NCI-H69 (cell line): ENCODE measurements at regions not wholly inside any gene's neighbourhood (a gene's known extent, or its start where the extent isn't known, plus 50 kb on each side); places are given as distances from the start of the nearest gene placed in this dataset.

Experiments
- DNase-seq: peaks from one replicate; lab custom pipeline; 2025; lab: John Stamatoyannopoulos, UW

DNA sequence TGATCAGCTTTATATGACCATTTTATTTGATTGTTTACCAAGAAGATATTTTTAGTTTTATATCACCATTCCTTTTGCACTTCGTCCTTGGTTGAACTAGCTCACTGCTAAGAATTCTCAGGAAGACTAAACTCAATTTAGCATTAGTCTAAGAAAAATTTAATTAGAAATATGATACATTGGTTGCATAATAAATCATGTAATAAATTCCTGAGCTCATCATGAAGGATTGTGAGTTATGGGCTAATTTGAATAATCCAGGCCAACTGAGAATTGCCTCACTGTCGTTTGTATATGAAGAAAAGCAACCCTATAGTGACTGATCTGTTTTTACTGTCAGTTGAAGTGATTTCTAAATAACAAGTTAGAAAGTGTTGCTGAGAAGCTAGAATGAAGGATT, 725.5 kb downstream of the DNAJB9 start:
- no peak for DNase-seq

DNA sequence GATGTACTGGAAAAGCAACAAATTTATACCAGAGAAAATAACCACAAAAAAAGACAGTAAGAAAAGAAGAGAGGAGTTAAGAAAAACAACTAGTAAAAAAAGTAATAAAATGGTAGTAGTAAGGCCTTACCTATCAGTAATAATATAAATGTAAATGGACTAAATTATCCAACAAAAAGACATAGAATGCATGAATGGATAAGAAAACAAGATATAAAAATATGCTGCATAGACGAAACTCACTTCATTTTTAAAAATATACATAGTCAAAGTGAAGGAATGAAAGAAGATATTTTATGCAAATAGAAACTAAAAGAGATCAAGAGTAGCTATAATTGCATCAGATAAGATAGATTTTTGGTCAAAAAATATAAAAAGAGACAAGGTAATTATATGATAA, 739.1 kb downstream of the DNAJB9 start:
- no peak for DNase-seq

DNA sequence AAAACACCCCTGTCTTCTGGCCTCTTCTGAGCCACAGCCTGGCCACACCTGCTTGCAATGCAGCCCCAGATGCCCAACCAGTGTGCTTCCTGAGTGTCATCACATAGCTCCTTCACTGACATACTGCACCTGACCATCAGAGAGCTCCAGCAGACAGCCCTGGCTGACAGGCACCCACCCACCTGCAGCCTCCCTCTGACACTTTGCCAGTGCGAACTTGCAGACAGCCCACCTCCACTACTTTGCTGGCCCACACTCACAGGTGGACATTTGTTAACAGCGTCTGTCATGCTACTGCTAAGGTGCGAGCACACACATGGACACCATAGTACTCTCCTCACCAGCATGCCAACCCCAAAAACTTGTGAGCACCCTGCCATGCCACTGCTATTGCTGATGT, 740.1 kb downstream of the DNAJB9 start:
- DNase-seq: no peak

DNA sequence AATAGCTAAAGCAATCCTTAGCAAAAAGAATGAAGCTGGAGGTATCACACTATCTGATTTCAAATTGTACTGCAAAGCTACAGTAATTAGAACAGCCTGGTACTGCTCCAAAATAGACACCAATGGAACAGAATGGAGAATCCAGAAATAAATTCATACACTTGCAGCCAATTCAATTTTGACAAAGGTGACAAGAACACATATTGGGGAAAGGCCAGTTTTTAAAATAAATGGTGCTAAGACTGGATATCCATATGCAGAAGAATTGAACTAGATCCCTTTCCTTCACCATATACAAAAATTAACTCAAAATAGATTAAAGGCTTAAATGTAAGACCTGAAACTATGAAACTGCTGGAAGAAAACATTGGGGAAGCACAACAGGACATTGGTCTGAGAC, 748.5 kb downstream of the DNAJB9 start:
- DNase-seq: no peak

DNA sequence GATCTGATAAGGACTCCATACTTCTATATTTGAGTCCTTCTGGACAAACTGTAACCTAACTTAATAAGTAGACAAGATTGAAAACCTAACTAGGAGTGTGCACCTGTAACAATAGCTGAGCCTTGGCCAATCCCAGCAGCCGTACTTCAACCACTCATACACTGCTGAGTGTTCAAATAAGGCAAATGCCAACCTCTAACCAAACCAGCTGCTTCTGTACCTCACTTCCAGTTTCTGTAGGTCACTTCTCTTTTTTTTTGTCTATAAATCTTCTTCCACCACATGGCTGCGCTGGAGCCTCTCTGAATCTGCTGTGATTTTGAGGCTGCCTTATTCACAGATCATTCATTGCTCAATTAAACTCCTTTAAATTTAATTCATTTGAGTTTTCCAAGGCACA, 753.2 kb downstream of the DNAJB9 start:
- no peak for DNase-seq

DNA sequence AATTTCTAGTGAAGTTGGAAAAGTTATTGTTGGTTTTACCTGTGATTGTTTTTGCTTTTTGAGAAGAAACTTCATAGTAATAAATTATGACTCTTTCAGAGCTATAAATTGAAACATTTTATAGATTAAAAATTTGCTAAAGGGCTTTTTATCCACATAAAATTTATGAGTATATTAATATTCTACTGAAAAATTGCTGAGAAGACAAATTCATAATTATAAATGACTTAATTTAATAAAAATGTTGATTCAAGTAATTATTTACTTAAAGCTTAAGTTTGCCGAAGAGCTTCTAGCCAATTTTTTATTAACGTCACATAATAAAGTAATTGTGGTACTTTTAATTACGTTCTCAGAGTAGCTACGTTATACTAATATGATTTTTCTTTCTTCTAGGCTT, 761.7 kb downstream of the DNAJB9 start:
- DNase-seq: no peak

DNA sequence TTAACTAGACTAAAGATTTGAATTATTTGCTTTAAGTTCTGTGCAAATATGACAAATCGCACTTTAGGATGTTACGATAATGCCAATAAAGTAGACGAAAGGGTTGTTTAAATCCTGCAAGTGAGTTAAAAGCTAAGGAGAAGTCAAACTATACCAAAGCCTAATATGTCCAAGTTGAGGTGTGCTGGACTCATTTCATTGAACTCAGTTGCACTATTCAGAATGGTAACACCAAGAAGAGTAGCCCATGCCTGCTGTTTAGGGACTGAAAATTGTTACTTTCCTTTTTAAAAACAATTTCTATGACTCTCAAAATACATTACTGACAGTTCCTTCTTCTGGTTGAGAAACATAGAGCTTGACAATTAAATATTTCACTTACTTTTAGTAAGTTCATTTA, 766.3 kb downstream of the DNAJB9 start:
- no peak for DNase-seq

DNA sequence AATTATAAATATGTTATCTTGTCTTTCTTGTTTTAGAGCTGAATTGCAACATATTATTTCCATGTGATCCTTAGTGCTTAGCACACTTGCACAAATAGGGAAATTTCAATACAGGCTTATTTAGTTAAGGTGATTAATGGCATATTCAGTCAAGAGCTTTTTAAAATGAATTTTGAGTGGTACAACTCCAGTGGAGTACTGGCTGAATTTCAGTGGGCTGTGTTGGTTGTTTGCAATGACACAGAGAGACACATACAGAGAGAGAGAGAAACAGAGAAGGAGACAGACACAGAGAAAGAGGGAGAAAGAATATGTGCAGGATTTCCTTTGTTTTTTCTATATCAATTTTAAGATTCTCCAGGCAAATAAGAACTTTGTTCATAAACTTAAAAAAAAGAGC, 766.9 kb downstream of the DNAJB9 start:
- DNase-seq: no peak

DNA sequence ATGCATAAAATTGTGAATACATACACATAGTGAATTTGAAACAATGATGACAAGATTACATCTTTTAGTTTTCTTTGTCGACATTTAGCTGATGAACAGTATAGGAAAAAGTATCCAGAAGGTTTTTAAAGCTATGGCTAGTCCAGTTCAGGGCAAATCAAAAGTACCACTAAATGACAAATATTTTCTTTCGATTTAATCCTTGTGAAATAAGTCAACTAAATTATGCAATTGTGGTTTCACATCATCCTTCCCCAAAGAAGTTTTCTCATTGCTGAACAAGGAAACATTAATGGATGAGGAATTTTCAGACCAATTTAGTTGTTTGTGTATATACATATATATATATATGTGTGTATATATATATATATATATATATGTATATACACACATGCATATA, 774.0 kb downstream of the DNAJB9 start:
- no peak for DNase-seq

DNA sequence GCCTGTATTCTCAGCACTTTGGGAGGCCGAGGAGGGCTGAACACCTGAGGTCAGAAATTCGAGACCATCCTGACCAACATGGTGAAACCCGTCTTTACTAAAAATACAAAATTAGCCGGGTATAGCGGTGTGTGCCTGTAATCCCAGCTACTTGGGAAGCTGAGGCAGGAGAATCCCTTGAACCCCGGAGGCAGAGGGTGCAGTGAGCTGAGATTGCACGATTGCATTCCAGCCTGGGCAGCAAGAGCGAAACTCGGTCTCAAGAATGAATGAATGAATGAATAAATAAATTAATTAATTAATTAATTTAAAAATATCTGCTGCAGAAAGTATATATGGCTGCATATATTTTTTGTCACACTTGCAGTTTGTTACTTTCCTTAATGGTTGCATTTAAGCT, 781.8 kb downstream of the DNAJB9 start:
- DNase-seq: no peak

DNA sequence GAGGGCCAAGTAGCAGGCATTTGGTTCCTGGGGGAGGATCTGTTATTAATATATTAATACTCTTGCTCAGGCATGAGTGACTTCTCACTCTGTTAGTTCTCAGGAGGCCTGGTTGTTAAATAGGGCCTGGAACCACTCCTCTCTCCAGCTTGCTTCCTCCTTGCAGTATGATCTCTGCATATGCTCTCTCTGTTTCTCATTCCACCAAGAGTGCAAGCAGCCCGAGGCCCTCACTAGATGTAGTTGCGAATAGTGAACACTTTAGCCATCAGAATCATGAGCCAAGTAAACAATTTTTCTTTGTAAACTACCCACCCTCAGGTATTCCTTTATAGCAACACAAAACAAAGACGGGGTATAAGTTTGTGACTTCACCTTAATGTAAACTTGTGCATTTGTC, 784.3 kb downstream of the DNAJB9 start:
- DNase-seq: no peak

DNA sequence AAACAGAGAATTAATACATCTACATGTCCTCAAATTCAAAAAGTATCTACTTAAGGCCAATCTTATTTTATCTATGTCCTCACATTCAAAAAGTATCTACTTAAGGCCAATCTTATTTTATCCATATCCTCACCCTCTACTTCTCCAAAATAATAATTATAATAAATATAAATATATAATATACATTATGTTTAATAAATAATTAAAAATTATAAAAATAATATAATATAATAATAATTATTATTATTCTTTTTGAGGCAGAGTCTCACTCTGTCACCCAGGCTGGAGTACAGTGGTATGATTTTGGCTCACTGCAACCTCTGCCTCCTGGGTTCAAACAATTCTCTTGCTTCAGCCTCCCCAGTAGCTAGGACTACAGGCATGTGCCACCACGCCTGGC, 784.9 kb downstream of the DNAJB9 start:
- DNase-seq: no peak

DNA sequence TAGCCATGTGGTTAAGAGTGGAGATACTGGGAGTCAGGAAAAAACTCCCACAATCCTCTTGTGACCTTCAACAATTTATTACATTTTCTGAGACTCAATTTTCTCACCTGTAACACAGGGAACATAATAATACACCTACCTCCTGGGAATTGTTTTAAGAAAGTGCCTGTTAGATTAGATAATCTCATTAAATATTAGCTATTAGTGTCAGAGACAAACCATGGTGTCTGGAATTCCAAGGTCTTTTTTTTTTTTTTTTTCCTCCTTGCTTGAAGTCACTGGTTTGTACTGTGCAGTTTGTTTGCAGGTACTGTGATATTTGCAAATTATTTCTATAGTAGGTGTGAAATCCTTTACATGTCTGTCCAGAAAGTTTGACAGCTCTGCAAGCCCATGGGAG, 806.1 kb downstream of the DNAJB9 start:
- no peak for DNase-seq

DNA sequence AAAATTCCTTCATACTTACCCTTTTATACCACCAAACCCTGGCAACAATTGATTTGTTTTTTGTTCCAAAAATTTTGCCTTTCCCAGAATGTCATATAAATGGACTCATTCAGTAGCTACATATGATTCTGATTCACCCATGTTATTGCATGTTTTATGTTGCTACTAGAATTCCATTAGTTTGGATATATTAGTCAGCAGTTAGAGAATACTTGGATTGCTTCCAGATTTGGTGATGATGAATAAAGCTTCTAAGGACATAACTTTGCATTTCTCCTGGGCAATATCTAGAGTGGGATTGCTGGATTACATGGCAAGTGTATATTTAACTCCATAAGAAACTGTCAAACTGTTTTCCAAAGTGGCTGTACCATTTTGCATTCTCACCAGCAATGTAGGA, 806.9 kb downstream of the DNAJB9 start:
- DNase-seq: no peak

DNA sequence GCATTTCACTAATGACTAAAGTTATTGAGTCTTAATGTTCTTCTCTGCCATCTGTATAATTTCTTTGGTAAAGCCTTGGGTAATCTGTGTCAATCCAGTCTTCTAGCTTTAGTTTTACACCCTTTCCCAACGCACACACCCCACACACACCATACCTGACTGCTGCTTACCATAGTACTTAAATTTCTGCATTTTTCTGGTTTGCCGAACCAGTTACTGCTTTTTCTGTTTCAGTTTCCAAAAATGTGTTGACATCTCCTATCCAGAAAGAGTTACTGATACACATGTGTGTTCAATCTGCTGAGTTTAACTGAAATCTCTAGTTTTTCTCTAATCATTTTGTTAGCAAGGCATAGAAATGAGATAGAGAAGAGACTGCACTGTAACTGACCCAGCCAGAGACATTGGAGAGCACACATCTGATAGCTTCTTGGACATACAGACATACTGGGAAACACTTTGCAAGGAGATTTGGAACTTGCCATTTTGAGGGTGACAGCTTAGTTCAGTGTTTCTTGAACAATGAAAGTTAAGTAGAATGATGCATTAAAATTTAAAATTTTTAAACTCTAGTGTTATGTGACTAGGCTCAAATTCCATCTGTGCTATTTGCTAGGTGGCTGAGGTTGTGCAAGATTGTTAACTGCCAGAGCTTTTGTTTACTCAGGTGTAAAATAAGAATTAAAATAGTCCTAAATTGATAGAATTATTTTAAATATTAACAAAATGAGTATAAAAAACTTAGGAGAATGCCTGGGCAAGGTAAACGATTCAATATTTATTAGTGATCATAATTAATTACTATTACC, 807.6 kb downstream of the DNAJB9 start:
- DNase-seq: no peak

DNA sequence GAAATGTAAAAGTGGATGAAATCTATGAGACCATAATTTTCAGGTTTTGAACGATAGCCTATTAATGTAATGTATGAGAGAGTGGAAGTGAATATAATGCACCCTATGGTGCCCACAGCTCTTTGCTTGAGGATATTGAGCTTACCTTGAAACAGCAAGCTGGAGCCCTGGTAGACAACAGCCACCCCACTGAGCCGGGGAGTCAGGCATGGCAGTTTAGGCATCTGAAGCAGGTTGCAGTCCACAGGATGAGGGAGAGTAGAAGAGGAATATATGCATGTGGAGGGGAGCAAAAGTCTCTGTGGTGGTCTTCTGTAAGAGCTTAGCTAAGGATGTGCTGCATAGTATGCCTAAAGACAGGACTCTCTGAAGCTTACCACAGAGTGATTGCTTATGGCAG, 817.3 kb downstream of the DNAJB9 start:
- no peak for DNase-seq

DNA sequence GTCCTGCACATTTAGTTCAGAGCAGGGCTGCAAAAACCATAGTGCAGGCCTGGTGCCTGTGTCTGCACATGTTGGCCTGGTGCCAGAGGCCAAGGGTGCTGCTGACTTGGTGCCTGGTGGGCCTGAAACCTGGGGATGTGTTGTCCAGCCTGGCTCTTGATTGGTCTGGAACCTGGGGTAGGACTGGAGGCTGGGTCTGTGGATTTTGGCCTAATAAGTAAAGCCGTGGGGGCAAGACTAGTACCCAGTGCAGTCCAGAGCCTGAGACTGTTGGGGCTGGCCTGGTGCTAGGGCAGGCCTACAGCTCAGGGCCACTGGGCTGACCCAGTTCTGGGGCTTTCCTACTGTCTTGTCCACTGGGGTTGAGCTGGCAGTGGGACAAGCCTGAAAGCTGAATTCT, 817.9 kb downstream of the DNAJB9 start:
- no peak for DNase-seq

DNA sequence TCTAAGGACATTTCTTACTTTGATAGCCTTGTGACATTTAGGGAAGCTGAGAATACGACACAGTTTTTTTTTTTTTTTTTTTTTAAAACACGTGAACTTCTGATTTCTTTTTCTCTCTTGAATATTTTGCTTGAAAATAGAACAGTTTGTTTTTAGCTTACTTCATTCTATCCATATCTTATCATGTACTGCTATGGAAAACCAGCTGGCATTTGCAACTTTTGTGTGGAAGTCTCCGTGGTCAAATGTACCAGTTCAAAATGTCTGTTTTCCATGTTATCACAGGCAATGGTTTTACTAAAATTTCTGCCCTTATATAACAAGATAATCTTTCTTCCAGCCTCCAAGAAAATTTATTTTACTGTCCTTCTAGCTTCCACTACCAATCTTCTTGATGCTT, 821.6 kb downstream of the DNAJB9 start:
- no peak for DNase-seq

DNA sequence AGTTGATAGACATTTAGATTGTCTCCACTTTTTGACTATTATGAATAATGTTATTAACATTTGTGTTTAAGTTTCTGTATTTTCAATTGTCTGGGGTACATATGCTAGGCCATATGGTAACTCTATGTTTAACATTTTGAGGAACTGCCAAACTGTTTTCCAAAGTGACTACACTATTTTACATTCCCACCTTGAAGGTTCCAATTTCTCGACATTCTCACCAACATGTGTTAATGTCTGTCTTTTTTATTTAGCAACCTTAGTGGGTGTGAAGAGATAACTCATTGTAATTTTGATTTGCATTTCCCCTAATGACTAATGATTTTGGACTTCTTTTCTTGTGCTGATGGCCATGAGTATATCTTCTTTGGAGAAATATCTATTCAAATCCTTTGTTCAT, 832.4 kb downstream of the DNAJB9 start:
- no peak for DNase-seq

DNA sequence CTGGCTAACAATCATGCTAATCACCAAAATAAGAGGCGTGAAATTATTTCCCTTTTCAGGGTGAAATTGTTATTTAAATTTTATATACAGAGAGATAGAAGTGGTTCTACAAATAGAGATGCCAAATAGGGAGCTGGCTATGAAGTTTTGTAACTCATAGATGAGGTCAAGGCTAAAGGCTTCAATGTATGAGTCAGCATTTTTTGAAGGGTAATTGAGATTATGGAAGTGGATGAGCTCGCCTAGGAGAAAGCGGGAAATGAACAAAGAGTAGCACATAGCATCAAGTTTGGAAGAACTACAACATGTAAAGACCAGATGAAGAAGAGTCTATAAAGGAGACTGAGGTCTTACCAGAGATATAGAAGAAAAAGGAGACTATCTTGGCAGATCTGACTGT, 838.1 kb downstream of the DNAJB9 start:
- peak; percentile 3 for DNase-seq

DNA sequence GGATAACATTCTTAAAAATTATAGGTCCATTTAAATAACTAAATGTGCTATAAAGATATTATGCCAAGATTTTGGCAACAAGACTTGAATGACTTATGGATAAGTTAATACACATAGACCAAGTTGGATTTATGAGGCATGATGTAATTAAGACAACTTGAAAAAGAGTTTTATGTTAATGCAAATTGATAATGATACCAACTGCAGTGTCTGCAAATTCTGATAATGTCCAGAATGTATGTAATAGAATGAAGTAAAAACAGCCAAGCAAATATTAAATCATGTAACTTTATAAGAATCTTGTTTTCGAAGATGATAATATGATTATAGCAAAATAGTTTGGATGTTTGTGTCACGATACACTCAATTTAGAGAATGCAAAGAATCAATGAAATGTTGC, 868.3 kb downstream of the DNAJB9 start:
- DNase-seq: no peak

DNA sequence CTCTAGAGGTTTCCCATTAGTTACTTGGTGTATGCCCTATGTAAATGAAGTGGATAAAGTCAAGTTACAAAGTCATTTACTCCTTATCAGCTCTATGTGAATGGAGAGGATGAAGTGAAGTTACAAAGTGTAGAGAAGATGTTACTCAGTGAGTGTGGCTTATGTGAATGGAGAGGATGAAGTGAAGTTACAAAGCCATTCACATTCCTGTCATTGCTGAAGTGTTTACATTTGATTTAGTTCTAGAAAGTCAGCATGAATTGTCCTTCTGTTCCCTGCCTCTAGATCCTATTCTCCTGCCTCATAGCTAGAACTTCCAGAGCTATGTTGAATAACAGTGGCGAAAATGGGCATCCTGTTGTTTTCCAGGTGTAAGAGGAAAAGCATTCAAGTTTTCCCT, 880.1 kb downstream of the DNAJB9 start:
- no peak for DNase-seq

DNA sequence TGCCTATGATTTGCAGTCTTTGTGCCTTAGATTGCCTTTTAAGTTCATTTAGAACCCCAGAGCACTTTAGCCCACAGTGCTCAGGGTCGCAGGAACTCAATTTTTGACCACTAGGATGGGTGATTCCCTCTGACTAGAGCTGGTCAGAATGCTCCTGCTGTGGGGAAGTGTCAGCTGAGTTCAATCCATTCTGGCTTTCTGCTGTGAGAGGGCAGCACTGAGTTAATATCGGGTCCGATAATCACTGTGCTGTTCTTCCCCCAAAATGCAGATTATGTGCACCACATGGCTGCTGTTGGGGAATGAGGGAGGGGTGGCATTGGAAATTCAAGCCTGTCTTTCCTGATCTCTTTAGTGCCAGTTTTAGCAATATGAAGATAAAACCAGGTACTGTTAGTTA, 886.4 kb downstream of the DNAJB9 start:
- no peak for DNase-seq

DNA sequence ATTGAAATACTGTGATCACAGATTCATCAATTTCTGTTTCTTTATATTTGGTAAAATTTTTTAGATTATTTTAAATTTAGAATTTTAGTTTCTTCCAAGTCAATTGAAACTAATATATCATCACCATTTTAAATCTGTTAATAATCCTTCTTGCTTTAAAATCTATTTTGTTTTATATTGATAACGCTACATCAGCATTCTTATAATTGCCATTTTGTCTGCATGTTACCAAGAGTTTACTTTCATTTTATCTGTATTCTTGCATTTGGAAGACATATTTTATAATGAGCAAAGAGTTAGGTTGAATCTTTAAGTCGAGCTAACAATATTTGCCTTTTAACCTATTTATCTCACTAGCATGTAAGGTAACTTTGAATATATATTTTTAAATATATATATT, 890.6 kb downstream of the DNAJB9 start:
- DNase-seq: no peak

DNA sequence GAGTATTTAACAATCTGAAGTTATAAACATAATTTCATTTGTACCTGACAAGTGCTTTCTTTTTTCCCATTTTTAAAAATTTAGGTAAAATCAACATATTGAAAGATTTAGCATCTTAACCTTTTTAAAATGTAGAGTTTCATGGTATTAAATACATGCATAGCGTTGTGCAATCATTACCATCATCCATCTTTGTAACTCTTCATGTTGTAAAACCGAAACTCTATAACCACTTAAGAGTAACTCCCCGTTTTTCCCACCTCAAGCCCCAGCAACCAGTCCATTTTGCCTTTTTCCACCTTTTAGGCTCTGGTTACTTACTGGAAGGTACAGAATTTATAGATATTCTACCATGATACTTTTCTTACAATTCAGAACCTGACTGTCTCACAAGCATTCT, 892.5 kb downstream of the DNAJB9 start:
- no peak for DNase-seq
